K562 (cell line): ENCODE measurements at regions not wholly inside any gene's neighbourhood (a gene's known extent, or its start where the extent isn't known, plus 50 kb on each side); places are given as distances from the start of the nearest gene placed in this dataset.

Source experiments
- ATAC-seq: fragments of 200-7000 bp; cut with Tn5 transposase; 3 replicates; pipeline ENCODE4 v1.9.1; 2020; ENCODE audit warnings: moderate library complexity
- BruUV-seq: library from RNA; stranded (reverse); fragments of 400-500 nt; replicated peaks from 2 replicates; lab custom pipeline; 2021; lab: Mats Ljungman, UMichigan
- CTCF ChIA-PET: fragments of 300-600 bp; formaldehyde crosslinking; extraction: SDS; loops from one replicate; lab custom pipeline; 2021; ENCODE audit warnings: low intra/inter-chr PET ratio; lab: Yijun Ruan, JAX
- POLR2A ChIA-PET: fragments of 300-600, 350-650 bp; sonication (Branson Sonifier 250); formaldehyde crosslinking; extraction: SDS; loops from one replicate; lab custom pipeline; 2021; ENCODE audit warnings: antibody characterized with exemption, inconsistent platforms; lab: Yijun Ruan, JAX
- DNase-seq, 4 experiments: peaks; one replicate each; pipeline versions ENCODE4 v3.0.0 to v3.0.0-alpha.2; 2011 to 2018; ENCODE audit warnings: low spot score in 3 of 4, mixed read lengths in 3 of 4; ENCODE audit errors: extremely low read depth in 1 of 4
- FAIRE-seq: peaks from 2 replicates; lab custom pipeline; 2011; peaks lifted over from hg19 to GRCh38; lab: Jason Lieb, UNC
- H2AFZ ChIP-seq: 2 replicates; pipeline ENCODE4 v1.6.0; 2011; ENCODE audit warnings: low read depth, low read length, control low read depth, inconsistent platforms
- H3K27ac ChIP-seq: fragments of 200-600 bp; 3 replicates; pipeline ENCODE4 v1.8.0; 2011; ENCODE audit warnings: low read depth, mild to moderate bottlenecking, control low read depth, inconsistent platforms, low read length, moderate library complexity, mixed read lengths; ENCODE audit errors: extremely low read depth
- H3K27me3 ChIP-seq, 2 experiments: fragments of 300-600 bp in 1 of 2; 2 replicates in 1 of 2; 3 replicates in 1 of 2; pipeline versions ENCODE4 v1.6.0 to v1.8.0; 2011; ENCODE audit warnings: inconsistent platforms in 2 of 2, low read length in 2 of 2, mild to moderate bottlenecking in 1 of 2, mixed read lengths in 1 of 2, moderate library complexity in 1 of 2; ENCODE audit not compliant: control insufficient read depth in 2 of 2, insufficient read depth in 2 of 2
- H3K36me3 ChIP-seq: fragments of 300-600 bp; 3 replicates; pipeline ENCODE4 v1.8.0; 2011; ENCODE audit warnings: mild to moderate bottlenecking, low read length, inconsistent platforms; ENCODE audit not compliant: control insufficient read depth, insufficient read depth
- H3K4me1 ChIP-seq, 2 experiments: fragments of 200-600 bp in 1 of 2; replicated peaks in 1 of 2; 2 replicates in 1 of 2; 3 replicates in 1 of 2; pipeline versions ENCODE4 v1.5.1 to v1.8.0; 2011; ENCODE audit warnings: inconsistent platforms in 2 of 2, low read length in 2 of 2, mild to moderate bottlenecking in 1 of 2, mixed read lengths in 1 of 2, moderate library complexity in 1 of 2; ENCODE audit not compliant: control insufficient read depth in 2 of 2, insufficient read depth in 2 of 2
- H3K4me2 ChIP-seq: 2 replicates; pipeline ENCODE4 v1.6.1; 2011; ENCODE audit warnings: low read length, control low read depth, inconsistent platforms, mixed read lengths; ENCODE audit not compliant: insufficient read depth
- H3K4me3 ChIP-seq: fragments of 200-600 bp; sonication (generic), shearing (Covaris generic); 2 replicates; pipeline ENCODE4 v1.5.1; 2016; ENCODE audit warnings: control low read depth, inconsistent platforms
- H3K79me2 ChIP-seq: fragments of 200-600 bp; 3 replicates; pipeline ENCODE4 v1.8.0; 2011; ENCODE audit warnings: low read length, inconsistent platforms; ENCODE audit not compliant: control insufficient read depth, insufficient read depth
- H3K9ac ChIP-seq, 2 experiments: 2 replicates each; pipeline versions ENCODE4 v1.6.0 to v1.6.1; 2011; ENCODE audit warnings: low read depth in 2 of 2, low read length in 2 of 2, control low read depth in 1 of 2, inconsistent platforms in 1 of 2, mild to moderate bottlenecking in 1 of 2, mixed read lengths in 1 of 2; ENCODE audit not compliant: insufficient read depth in 1 of 2
- H3K9me1 ChIP-seq: one replicate; pipeline ENCODE4 v1.6.0; 2011; ENCODE audit warnings: inconsistent platforms, mild to moderate bottlenecking, low read length, moderate library complexity; ENCODE audit not compliant: control insufficient read depth, insufficient read depth
- H3K9me3 ChIP-seq: replicated peaks from 2 replicates; pipeline ENCODE4 v1.5.1; 2011; ENCODE audit warnings: low read depth, low read length, inconsistent platforms; ENCODE audit not compliant: control insufficient read depth, insufficient read depth
- H4K20me1 ChIP-seq: replicated peaks from 2 replicates; pipeline ENCODE4 v1.6.1; 2011; ENCODE audit warnings: low read length, inconsistent platforms, mixed read lengths; ENCODE audit not compliant: control insufficient read depth, insufficient read depth
- PKNOX1 ChIP-seq: fragments of 450-650 bp; IDR thresholded peaks from 2 replicates; pipeline ENCODE4 v1.6.1; 2016
- ZNF707 ChIP-seq: fragments of 250-450 bp; sonication (Bioruptor Pico); conservative IDR thresholded peaks from 2 replicates; pipeline ENCODE4 v1.8.0; 2022; ENCODE audit warnings: inconsistent platforms, mild to moderate bottlenecking, moderate library complexity
- WGBS: fragments of 100-300 bp; shearing (Covaris generic); methylation state at CpG from one replicate; pipeline ENCODE4 v1.1.6; 2016; ENCODE audit warnings: low coverage, mixed read lengths; ENCODE audit not compliant: insufficient coverage; ENCODE audit errors: missing lambda C conversion rate; 5-methylcytosine and 5-hydroxymethylcytosine counted together
- in situ Hi-C: fragments of 300-500 bp; cut with MboI; formaldehyde crosslinking; loops from 4 replicates; pipeline ENCODE4 v1.15.0; 2018; ENCODE audit warnings: inconsistent platforms, mixed read lengths
- intact Hi-C: fragments of 100-400 bp; cut with micrococcal nuclease; formaldehyde crosslinking; loops from 2 replicates; pipeline ENCODE4 v1.14.2; 2022

- ChIA-PET CTCF (interaction anchor here (0.6 kb wide), 2 partner anchors 58 to 575 kb away, joined by 3 to 4 read pairs; no protein-coding TSS in a partner anchor), POLR2A (no interaction called here)
- Histone ChIP-seq H3K27me3 (peaks cover 0 to 6% of the 10 kb centered on the region in 2 experiments; a peak in 1 of 5 replicates), H3K9ac (no peak overlapping the region), H3K4me1 (peaks cover 0 to 4% of the 10 kb centered on the region in 2 experiments; a peak in 1 of 5 replicates), H2AFZ (no peak overlapping the region), H3K9me3 (no peaks in the 10 kb centered on the region; the same call in 1 of the 2 replicates), H3K27ac (no peak overlapping the region), H3K4me3 (no peak overlapping the region), H3K79me2 (no peaks in the 10 kb centered on the region), H3K36me3 (no peaks in the 10 kb centered on the region), H3K9me1 (no peaks in the 10 kb centered on the region), H3K4me2 (no peak overlapping the region), H4K20me1 (no peaks in the 10 kb centered on the region; the same call in 1 of the 2 replicates)
- intact Hi-C loops (no loop called here), in situ Hi-C loops (no loop called here)
- TF ChIP-seq ZNF707 (CRISPR knock-in tag) (no peak), PKNOX1 (peak; percentile 35; the same call in 1 of the 2 replicates)
- ATAC-seq (no peak), FAIRE-seq (no peak), DNase-seq (no peak)
- WGBS: under 1% methylated on average over 14 of the region's 14 CpGs
- BruUV-seq: no TSS peak
Observed at GRCh38 chr5:6818594-6819511, 105.6 kb downstream of the TENT4A start.
